ENCODE measurements at regions not wholly inside any gene's neighbourhood (a gene's known extent, or its start where the extent isn't known, plus 50 kb on each side); places are given as distances from the start of the nearest gene placed in this dataset.
A peak's percentile ranks its signal among the peaks of the same experiment; 100 is the strongest.
"Not testable (repeated sequence)": the region's sequence is repeated elsewhere in the genome, so short reads cannot be mapped to it uniquely, and the experiment has no call there.

DNA sequence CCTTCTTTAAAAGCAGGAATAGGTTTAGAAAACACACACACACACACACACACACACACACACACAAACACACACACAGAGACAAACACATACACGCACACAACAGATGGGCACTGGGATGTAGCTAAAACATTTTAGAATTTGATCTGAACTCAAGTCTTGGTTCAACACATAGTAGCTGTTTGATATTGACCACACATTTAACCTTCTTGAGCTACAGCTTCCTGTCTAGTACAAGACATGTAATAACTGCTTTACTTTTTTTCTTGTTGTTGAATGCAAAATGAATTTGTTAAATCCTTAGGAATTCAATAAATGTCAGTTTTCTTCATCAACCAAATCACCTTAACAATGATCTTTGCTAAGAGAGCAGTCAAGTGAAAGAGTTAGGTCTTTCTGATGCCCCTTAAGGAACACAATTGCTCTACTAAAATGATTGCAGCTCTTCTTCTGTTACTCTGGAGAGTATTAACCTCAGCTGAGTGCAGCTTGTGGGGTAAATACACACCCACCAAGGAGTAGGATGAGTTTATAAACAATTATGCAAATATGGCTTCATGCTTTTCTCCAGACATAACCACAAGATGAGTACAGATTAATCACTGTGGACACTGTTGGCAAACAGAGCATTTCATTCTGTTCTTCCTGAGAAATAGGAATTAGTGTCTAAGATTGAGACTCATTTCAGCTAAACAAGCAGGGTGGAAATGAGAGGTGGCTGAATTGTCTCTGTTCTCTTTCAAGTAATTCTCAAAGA is 302.9 kb upstream of the PAPPA start:
- no peaks in the 10 kb centered on the region for H3K36me3 ChIP-seq (ENCODE audit: control insufficient read depth in 3 of 3, insufficient read depth in 2 of 3, low read depth in 1 of 3, low read length in 3 of 3)
- H3K4me1 ChIP-seq (ENCODE audit: control insufficient read depth in 3 of 3, insufficient read depth in 2 of 3, low read depth in 1 of 3, low read length in 2 of 3) = no peaks in the 10 kb centered on the region
- H3K27ac ChIP-seq (ENCODE audit: low read depth in 1 of 3, low read length in 2 of 3) = peak overlapping the region in 1 of 3 donors; percentile 11
- H3K27me3 ChIP-seq (ENCODE audit: control insufficient read depth in 3 of 3, insufficient read depth in 3 of 3, low read length in 3 of 3) = no peaks in the 10 kb centered on the region
- WGBS, 3 donors = 26 to 69% (median 50%) methylated on average over 1 of the region's 1 CpG
- no peak overlapping the region for H3K4me3 ChIP-seq (ENCODE audit: low read depth in 1 of 3, low read length in 3 of 3)
- DNase-seq = peak in 1 of 2 donors; percentile 1
- no peaks in the 10 kb centered on the region for H3K9me3 ChIP-seq (ENCODE audit: control insufficient read depth in 2 of 2, insufficient read depth in 1 of 2, low read depth in 1 of 2, low read length in 1 of 2)
- no peak for FAIRE-seq

DNA sequence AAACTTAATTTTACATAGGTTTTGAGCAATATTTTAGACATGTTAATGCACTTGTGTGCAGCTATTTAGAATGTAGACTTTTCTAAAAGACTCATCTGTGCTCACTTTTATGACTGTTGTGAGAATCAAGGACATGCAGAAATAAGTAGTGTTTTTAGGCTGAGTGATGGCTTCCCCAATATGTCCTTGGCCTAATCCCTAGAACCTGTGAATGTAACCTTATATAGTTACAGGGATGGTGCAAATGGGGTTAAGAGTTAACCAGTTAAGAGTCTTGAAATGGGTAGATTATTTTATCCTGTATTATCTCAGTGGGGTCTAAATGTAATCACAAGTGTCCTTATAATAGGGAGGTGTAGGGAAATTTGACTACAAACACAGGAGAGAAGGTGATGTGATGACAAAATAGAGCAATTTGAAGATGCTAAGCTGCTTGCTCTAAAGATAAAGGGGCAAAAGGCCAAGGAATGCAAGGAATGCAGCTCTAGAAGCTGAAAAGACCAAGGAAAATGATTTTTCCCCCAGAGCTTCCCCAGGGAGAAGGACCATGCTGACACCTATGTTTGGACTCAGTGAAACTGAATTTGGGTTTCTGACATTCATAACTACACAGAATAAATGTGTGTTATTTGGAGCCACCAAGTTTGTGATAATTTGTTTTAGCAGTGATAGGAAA is 298.0 kb upstream of the PAPPA start:
- H3K36me3 ChIP-seq (ENCODE audit: control insufficient read depth in 3 of 3, insufficient read depth in 2 of 3, low read depth in 1 of 3, low read length in 3 of 3) = no peaks in the 10 kb centered on the region
- H3K4me3 ChIP-seq (ENCODE audit: low read depth in 1 of 3, low read length in 3 of 3) = no peak overlapping the region
- H3K4me1 ChIP-seq (ENCODE audit: control insufficient read depth in 3 of 3, insufficient read depth in 2 of 3, low read depth in 1 of 3, low read length in 2 of 3) = no peaks in the 10 kb centered on the region
- H3K27ac ChIP-seq (ENCODE audit: low read depth in 1 of 3, low read length in 2 of 3) = no peak overlapping the region
- FAIRE-seq = no peak
- no peaks in the 10 kb centered on the region for H3K27me3 ChIP-seq (ENCODE audit: control insufficient read depth in 3 of 3, insufficient read depth in 3 of 3, low read length in 3 of 3)
- no peak for DNase-seq
- H3K9me3 ChIP-seq (ENCODE audit: control insufficient read depth in 2 of 2, insufficient read depth in 1 of 2, low read depth in 1 of 2, low read length in 1 of 2) = no peaks in the 10 kb centered on the region

DNA sequence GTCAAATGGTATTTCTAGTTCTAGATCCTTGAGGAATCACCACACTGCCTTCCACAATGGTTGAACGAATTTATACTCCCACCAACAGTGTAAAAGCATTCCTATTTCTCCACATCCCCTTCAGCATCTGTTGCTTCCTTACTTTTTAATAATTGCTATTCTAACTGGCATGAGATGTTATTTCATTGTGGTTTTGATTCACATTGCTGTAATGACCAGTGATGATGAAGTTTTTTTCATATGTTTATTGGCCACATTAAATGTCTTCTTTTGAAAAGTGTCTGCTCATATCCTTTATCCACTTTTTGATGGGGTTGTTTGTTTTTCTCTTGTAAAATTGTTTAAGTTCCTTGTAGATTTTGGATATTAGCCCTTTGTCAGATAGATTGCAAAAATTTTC is 295.2 kb upstream of the PAPPA start:
- not testable (repeated sequence) for DNase-seq; H3K36me3 ChIP-seq (ENCODE audit: control insufficient read depth in 3 of 3, insufficient read depth in 2 of 3, low read depth in 1 of 3, low read length in 3 of 3); H3K9me3 ChIP-seq (ENCODE audit: control insufficient read depth in 2 of 2, insufficient read depth in 1 of 2, low read depth in 1 of 2, low read length in 1 of 2); H3K27me3 ChIP-seq (ENCODE audit: control insufficient read depth in 3 of 3, insufficient read depth in 3 of 3, low read length in 3 of 3); H3K4me3 ChIP-seq (ENCODE audit: low read depth in 1 of 3, low read length in 3 of 3); H3K27ac ChIP-seq (ENCODE audit: low read depth in 1 of 3, low read length in 2 of 3); H3K4me1 ChIP-seq (ENCODE audit: control insufficient read depth in 3 of 3, insufficient read depth in 2 of 3, low read depth in 1 of 3, low read length in 2 of 3); FAIRE-seq
- 19 to 59% (median 29%) methylated on average over 1 of the region's 1 CpG for WGBS, 3 donors

DNA sequence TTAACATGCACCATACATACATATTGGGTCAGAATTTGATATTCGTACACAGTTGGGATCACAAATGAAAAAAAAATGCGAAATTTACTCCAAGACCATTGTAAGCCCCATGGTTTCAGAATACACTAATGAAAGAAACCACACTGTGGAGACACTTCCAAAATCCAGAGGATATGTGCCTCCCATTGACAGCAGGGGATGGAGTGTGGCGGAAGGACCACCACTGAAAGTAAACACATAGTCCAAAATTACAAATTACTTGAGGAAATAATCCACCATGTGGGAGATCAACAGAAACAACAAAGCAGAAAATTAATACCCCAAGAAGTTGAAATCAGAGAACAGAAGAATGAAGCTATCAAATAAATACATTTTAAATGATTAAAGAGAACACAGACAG is 291.6 kb upstream of the PAPPA start:
- H3K27me3 ChIP-seq (ENCODE audit: control insufficient read depth in 3 of 3, insufficient read depth in 3 of 3, low read length in 3 of 3) = no peaks in the 10 kb centered on the region
- FAIRE-seq = no peak
- WGBS, 3 donors = 86 to 90% (median 89%) methylated on average over 3 of the region's 3 CpGs

DNA sequence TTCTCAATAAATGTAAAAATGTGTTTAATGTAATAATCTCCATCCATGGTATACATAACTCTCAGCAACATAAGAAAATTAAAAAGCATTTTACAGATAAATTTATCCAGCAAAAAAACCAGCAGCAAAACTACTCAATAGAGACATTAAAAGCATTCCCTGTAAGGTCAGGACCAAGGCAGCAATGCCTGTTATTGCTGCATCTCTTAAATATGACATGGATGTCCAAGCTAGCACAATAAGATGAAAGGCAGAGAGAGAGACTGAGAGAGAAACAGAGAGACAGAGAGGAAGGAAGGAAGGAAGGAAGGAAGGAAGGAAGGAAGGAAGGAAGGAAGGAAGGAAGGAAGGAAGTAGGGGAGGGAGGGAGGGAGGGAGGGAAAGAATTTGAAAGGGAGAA is 289.0 kb upstream of the PAPPA start:
- no peaks in the 10 kb centered on the region for H3K9me3 ChIP-seq (ENCODE audit: control insufficient read depth in 2 of 2, insufficient read depth in 1 of 2, low read depth in 1 of 2, low read length in 1 of 2)
- no peaks in the 10 kb centered on the region for H3K36me3 ChIP-seq (ENCODE audit: control insufficient read depth in 3 of 3, insufficient read depth in 2 of 3, low read depth in 1 of 3, low read length in 3 of 3)
- DNase-seq (no peak), FAIRE-seq (no peak)
- H3K4me1 ChIP-seq (ENCODE audit: control insufficient read depth in 3 of 3, insufficient read depth in 2 of 3, low read depth in 1 of 3, low read length in 2 of 3) = no peaks in the 10 kb centered on the region
- no peak overlapping the region for H3K4me3 ChIP-seq (ENCODE audit: low read depth in 1 of 3, low read length in 3 of 3)
- H3K27me3 ChIP-seq (ENCODE audit: control insufficient read depth in 3 of 3, insufficient read depth in 3 of 3, low read length in 3 of 3) = no peaks in the 10 kb centered on the region
- no peak overlapping the region for H3K27ac ChIP-seq (ENCODE audit: low read depth in 1 of 3, low read length in 2 of 3)

More for the DNA sequence above, 291.6 kb upstream of the PAPPA start:
- no peak overlapping the region for H3K27ac ChIP-seq (ENCODE audit: low read depth in 1 of 3, low read length in 2 of 3)
- H3K9me3 ChIP-seq (ENCODE audit: control insufficient read depth in 2 of 2, insufficient read depth in 1 of 2, low read depth in 1 of 2, low read length in 1 of 2) = no peaks in the 10 kb centered on the region
- DNase-seq = no peak
- no peak overlapping the region for H3K4me3 ChIP-seq (ENCODE audit: low read depth in 1 of 3, low read length in 3 of 3)
- no peaks in the 10 kb centered on the region for H3K36me3 ChIP-seq (ENCODE audit: control insufficient read depth in 3 of 3, insufficient read depth in 2 of 3, low read depth in 1 of 3, low read length in 3 of 3)
- H3K4me1 ChIP-seq (ENCODE audit: control insufficient read depth in 3 of 3, insufficient read depth in 2 of 3, low read depth in 1 of 3, low read length in 2 of 3) = no peaks in the 10 kb centered on the region

DNA sequence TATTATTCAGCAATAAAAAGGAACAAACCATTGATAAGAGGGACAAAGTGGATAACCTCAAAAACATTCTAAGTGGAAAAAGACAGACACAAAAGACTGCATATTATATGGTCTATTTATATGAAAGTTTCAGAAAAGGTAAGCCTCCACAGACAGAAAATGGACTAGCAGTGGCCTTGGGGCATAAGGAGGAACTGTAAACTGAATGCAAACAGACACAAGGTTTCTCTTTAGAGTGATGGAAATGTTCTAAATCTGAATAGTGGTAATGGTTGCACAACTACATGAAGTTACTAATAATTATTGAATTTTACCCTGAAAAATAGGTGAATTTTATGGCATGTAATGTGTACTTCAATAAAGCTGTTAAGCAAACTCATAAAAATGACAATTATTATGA is 286.3 kb upstream of the PAPPA start:
- Histone ChIP-seq H3K36me3 (ENCODE audit: control insufficient read depth in 3 of 3, insufficient read depth in 2 of 3, low read depth in 1 of 3, low read length in 3 of 3) (no peaks in the 10 kb centered on the region), H3K4me1 (ENCODE audit: control insufficient read depth in 3 of 3, insufficient read depth in 2 of 3, low read depth in 1 of 3, low read length in 2 of 3) (no peaks in the 10 kb centered on the region), H3K27me3 (ENCODE audit: control insufficient read depth in 3 of 3, insufficient read depth in 3 of 3, low read length in 3 of 3) (no peaks in the 10 kb centered on the region), H3K4me3 (ENCODE audit: low read depth in 1 of 3, low read length in 3 of 3) (no peak overlapping the region), H3K27ac (ENCODE audit: low read depth in 1 of 3, low read length in 2 of 3) (no peak overlapping the region), H3K9me3 (ENCODE audit: control insufficient read depth in 2 of 2, insufficient read depth in 1 of 2, low read depth in 1 of 2, low read length in 1 of 2) (no peaks in the 10 kb centered on the region)
- no peak for FAIRE-seq
- DNase-seq = no peak

DNA sequence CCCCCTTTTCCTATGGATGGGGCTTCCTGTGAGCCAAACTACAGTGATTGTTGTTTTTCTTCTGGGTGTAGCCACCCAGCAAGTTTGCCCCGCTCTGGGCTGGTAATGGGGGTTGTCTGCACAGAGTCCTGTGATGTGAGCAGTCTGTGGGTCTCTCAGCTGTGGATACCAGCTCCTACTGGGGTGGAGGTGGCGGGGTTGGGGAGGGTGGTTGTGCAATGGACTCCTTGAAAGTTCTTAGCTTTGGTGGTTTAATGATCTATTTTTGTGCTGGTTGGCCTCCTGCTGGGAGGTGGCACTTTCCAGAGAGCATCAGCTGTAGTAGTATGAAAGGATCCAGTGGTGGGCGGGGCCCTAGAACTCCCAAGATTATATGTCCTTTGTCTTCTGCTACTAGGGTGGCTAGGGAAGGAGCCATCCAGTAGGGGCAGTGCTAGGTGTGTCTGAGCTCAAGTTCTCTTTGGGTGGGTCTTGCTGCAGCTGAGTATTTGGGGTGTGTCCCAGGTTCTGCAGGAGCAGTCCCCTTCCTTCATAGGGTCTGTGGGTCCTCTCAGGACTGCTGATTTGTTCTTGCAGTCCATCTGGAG is 275.6 kb upstream of the PAPPA start:
- no peaks in the 10 kb centered on the region for H3K4me1 ChIP-seq (ENCODE audit: control insufficient read depth in 3 of 3, insufficient read depth in 2 of 3, low read depth in 1 of 3, low read length in 2 of 3)
- WGBS, 3 donors = 65 to 82% (median 67%) methylated on average over 3 of the region's 3 CpGs
- H3K27ac ChIP-seq (ENCODE audit: low read depth in 1 of 3, low read length in 2 of 3) = no peak overlapping the region
- no peaks in the 10 kb centered on the region for H3K36me3 ChIP-seq (ENCODE audit: control insufficient read depth in 3 of 3, insufficient read depth in 2 of 3, low read depth in 1 of 3, low read length in 3 of 3)
- DNase-seq (no peak), FAIRE-seq (no peak)
- H3K4me3 ChIP-seq (ENCODE audit: low read depth in 1 of 3, low read length in 3 of 3) = no peak overlapping the region
- no peaks in the 10 kb centered on the region for H3K9me3 ChIP-seq (ENCODE audit: control insufficient read depth in 2 of 2, insufficient read depth in 1 of 2, low read depth in 1 of 2, low read length in 1 of 2)
- no peaks in the 10 kb centered on the region for H3K27me3 ChIP-seq (ENCODE audit: control insufficient read depth in 3 of 3, insufficient read depth in 3 of 3, low read length in 3 of 3)

DNA sequence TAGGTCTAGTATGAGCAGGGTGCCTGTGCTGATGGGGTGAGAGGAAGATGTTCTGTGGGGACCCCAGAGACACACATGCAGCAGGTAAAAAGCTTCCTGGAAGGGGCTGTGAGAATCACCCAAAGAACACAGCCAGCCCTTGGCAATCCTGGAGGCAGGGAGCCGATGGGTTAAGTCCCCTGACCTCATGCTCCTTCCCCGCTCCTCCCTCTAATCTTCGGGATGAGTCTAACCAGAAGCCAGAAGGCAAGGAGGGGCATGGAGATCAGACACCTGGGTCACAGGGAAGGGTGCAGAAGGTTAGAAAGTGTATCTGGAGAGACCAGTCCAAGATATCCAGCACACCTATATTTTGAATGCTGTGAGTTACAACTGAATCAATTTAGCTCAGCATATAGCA is 274.1 kb upstream of the PAPPA start:
- Histone ChIP-seq H3K4me1 (ENCODE audit: control insufficient read depth in 3 of 3, insufficient read depth in 2 of 3, low read depth in 1 of 3, low read length in 2 of 3) (no peaks in the 10 kb centered on the region), H3K27ac (ENCODE audit: low read depth in 1 of 3, low read length in 2 of 3) (no peak overlapping the region), H3K9me3 (ENCODE audit: control insufficient read depth in 2 of 2, insufficient read depth in 1 of 2, low read depth in 1 of 2, low read length in 1 of 2) (no peaks in the 10 kb centered on the region), H3K4me3 (ENCODE audit: low read depth in 1 of 3, low read length in 3 of 3) (no peak overlapping the region), H3K36me3 (ENCODE audit: control insufficient read depth in 3 of 3, insufficient read depth in 2 of 3, low read depth in 1 of 3, low read length in 3 of 3) (no peaks in the 10 kb centered on the region), H3K27me3 (ENCODE audit: control insufficient read depth in 3 of 3, insufficient read depth in 3 of 3, low read length in 3 of 3) (no peaks in the 10 kb centered on the region)
- DNase-seq (no peak), FAIRE-seq (no peak)
- WGBS, 3 donors = 23 to 39% (median 30%) methylated on average over 3 of the region's 3 CpGs
